Adrenal gland (tissue), 9 donors: ENCODE measurements at regions not wholly inside any gene's neighbourhood (a gene's known extent, or its start where the extent isn't known, plus 50 kb on each side); places are given as distances from the start of the nearest gene placed in this dataset.
A peak's percentile ranks its signal among the peaks of the same experiment; 100 is the strongest.

Experiments
- DNase-seq, 7 donors: peaks; one replicate each; pipeline ENCODE4 v3.0.0-alpha.2; 2019 to 2020
- H3K27ac ChIP-seq, 5 donors: fragments of 200-600 bp; sonication (generic) in 4 of 5; 1 replicate in 3 of 5; 2 replicates in 2 of 5; pipeline versions ENCODE4 v1.5.1 to v1.8.0; 2016 to 2020; ENCODE audit warnings: mild to moderate bottlenecking in 1 of 5
- H3K27me3 ChIP-seq: fragments of 200-600 bp; 2 replicates; pipeline ENCODE4 v1.8.0; 2021
- H3K36me3 ChIP-seq, 2 donors: fragments of 200-600 bp; replicated peaks in 1 of 2; 1 replicate in 1 of 2; 2 replicates in 1 of 2; pipeline versions ENCODE4 v1.5.1 to v1.8.0; 2018 to 2022
- H3K4me1 ChIP-seq, 2 donors: fragments of 200-600 bp; replicated peaks in 1 of 2; 1 replicate in 1 of 2; 2 replicates in 1 of 2; pipeline versions ENCODE4 v1.5.1 to v1.8.0; 2018 to 2021
- H3K4me3 ChIP-seq, 4 donors: fragments of 200-600 bp; sonication (generic) in 3 of 4; one replicate each; pipeline ENCODE4 v1.5.1; 2016 to 2018
- H3K9me3 ChIP-seq, 3 donors: fragments of 200-600 bp; sonication (generic) in 1 of 3; replicated peaks in 1 of 3; 1 replicate in 2 of 3; 2 replicates in 1 of 3; pipeline versions ENCODE4 v1.5.1 to v1.8.0; 2016 to 2021
- CTCF ChIP-seq, 6 experiments: fragments of 450-650 bp in 4 of 6; fragments of 200-600 bp in 2 of 6; sonication (generic) in 1 of 6; IDR thresholded peaks; 1 replicate in 5 of 6; 2 replicates in 1 of 6; pipeline versions ENCODE4 v1.5.1 to v1.8.0; 2016 to 2021; ENCODE audit warnings: antibody characterized with exemption in 6 of 6, mild to moderate bottlenecking in 2 of 6, moderate library complexity in 1 of 6
- POLR2A ChIP-seq, 2 donors: fragments of 450-650 bp; IDR thresholded peaks; one replicate each; pipeline ENCODE4 v1.6.1; 2017; ENCODE audit warnings: antibody characterized with exemption in 2 of 2, mild to moderate bottlenecking in 2 of 2, moderate library complexity in 1 of 2
- WGBS, 4 donors: extraction: QIAGEN DNeasy Blood & Tissue Kit in 2 of 4; methylation state at CpG; one replicate each; pipeline versions ENCODE4 v1.1.5 to v1.1.7; 2013 to 2017; 5-methylcytosine and 5-hydroxymethylcytosine counted together
- intact Hi-C, 2 donors: fragments of 100-400 bp; cut with DNase I; formaldehyde crosslinking; loops; one replicate each; pipeline versions ENCODE4 v1.14.1 to v1.15.0; 2022 to 2023
- donor health status: healthy with polysubstance abuse.
- donor health status: Bipolar disorder and iron deficiency.
- donor health status: DM: yes; HTN: yes; CAD: no.
- donor health status: DM: no; HTN: no; CAD: no.
- donor health status: DM: no; HTN: no; CAD: no.

- no peaks in the 10 kb centered on the region for H3K27me3 ChIP-seq
- no peak overlapping the region for H3K4me3 ChIP-seq
- TF ChIP-seq POLR2A (IDR thresholded peaks at IDR 0.05) (no peak), CTCF (IDR thresholded peaks at IDR 0.05) (no peak)
- no peaks in the 10 kb centered on the region for H3K4me1 ChIP-seq
- 48 to 100% (median 85%) methylated on average over 1 of the region's 1 CpG for WGBS, 4 donors
- H3K27ac ChIP-seq, result no peak overlapping the region
- no peaks in the 10 kb centered on the region for H3K36me3 ChIP-seq
- no peaks in the 10 kb centered on the region for H3K9me3 ChIP-seq
- DNase-seq, result no peak
- intact Hi-C loops, result no loop called here
These were observed 294.3 kb upstream of the B3GALT2 start for GRCh38 chr1:193480755-193481154.

- intact Hi-C loops, result no loop called here
- no peak for TF ChIP-seq POLR2A (IDR thresholded peaks at IDR 0.05)
- no peak for TF ChIP-seq CTCF (IDR thresholded peaks at IDR 0.05)
- Histone ChIP-seq H3K36me3 (no peaks in the 10 kb centered on the region), H3K27ac (no peak overlapping the region), H3K27me3 (no peaks in the 10 kb centered on the region), H3K9me3 (no peaks in the 10 kb centered on the region), H3K4me3 (no peak overlapping the region), H3K4me1 (no peaks in the 10 kb centered on the region)
- WGBS, 4 donors, result 56 to 79% (median 67%) methylated on average over 3 of the region's 3 CpGs
- DNase-seq, result peak in 3 of 7 donors; percentile 12 to 53 (median 21)
These were observed 292.8 kb upstream of the B3GALT2 start for GRCh38 chr1:193479187-193479586.

- H3K27me3 ChIP-seq, result no peaks in the 10 kb centered on the region
- no peaks in the 10 kb centered on the region for H3K4me1 ChIP-seq
- TF ChIP-seq POLR2A (IDR thresholded peaks at IDR 0.05), result no peak
- no peak for TF ChIP-seq CTCF (IDR thresholded peaks at IDR 0.05)
- H3K36me3 ChIP-seq, result no peaks in the 10 kb centered on the region
- no peak overlapping the region for H3K4me3 ChIP-seq
- DNase-seq, result no peak
- H3K9me3 ChIP-seq, result no peaks in the 10 kb centered on the region
- H3K27ac ChIP-seq, result no peak overlapping the region
- intact Hi-C loops, result no loop called here
- WGBS, 4 donors, result 83 to 93% (median 89%) methylated on average over 6 of the region's 6 CpGs
These were observed 290.3 kb upstream of the B3GALT2 start for GRCh38 chr1:193476748-193477147.

GRCh38 chr1:193473932-193474331, 287.5 kb upstream of the B3GALT2 start:
- Histone ChIP-seq H3K4me1 (no peaks in the 10 kb centered on the region), H3K27me3 (no peaks in the 10 kb centered on the region), H3K9me3 (no peaks in the 10 kb centered on the region), H3K27ac (no peak overlapping the region), H3K4me3 (no peak overlapping the region), H3K36me3 (no peaks in the 10 kb centered on the region)
- DNase-seq, result no peak
- intact Hi-C loops, result no loop called here
- TF ChIP-seq POLR2A (IDR thresholded peaks at IDR 0.05), result no peak
- TF ChIP-seq CTCF (IDR thresholded peaks at IDR 0.05), result no peak
- 81 to 95% (median 89%) methylated on average over 4 of the region's 4 CpGs for WGBS, 4 donors
